Colonic mucosa (tissue), 4 donors: ENCODE measurements at regions not wholly inside any gene's neighbourhood (a gene's known extent, or its start where the extent isn't known, plus 50 kb on each side); places are given as distances from the start of the nearest gene placed in this dataset.

ENCODE experiments used
- DNase-seq: peaks from one replicate; pipeline ENCODE4 v3.0.0-alpha.2; 2020
- H3K27ac ChIP-seq: fragments of 200-600 bp; one replicate; pipeline ENCODE4 v1.8.0; 2021
- H3K27me3 ChIP-seq: fragments of 200-600 bp; one replicate; pipeline ENCODE4 v1.8.0; 2021
- H3K36me3 ChIP-seq: fragments of 200-600 bp; one replicate; pipeline ENCODE4 v1.8.0; 2021
- H3K4me1 ChIP-seq: fragments of 200-600 bp; one replicate; pipeline ENCODE4 v1.8.0; 2021; ENCODE audit warnings: mild to moderate bottlenecking
- H3K4me3 ChIP-seq: fragments of 200-600 bp; one replicate; pipeline ENCODE4 v1.8.0; 2021
- H3K9ac ChIP-seq, 2 donors: one replicate each; pipeline ENCODE4 v1.7.0; 2013; ENCODE audit warnings: control low read depth in 2 of 2, low read depth in 2 of 2, low read length in 2 of 2
- H3K9me3 ChIP-seq: fragments of 200-600 bp; one replicate; pipeline ENCODE4 v1.8.0; 2021
- CTCF ChIP-seq: fragments of 200-600 bp; IDR thresholded peaks from one replicate; pipeline ENCODE4 v1.8.0; 2022; ENCODE audit warnings: antibody characterized with exemption, mild to moderate bottlenecking
- intact Hi-C: fragments of 100-400 bp; cut with DNase I; formaldehyde crosslinking; loops from one replicate; pipeline ENCODE4 v1.14.1; 2022
- donor health status: healthy.
- donor health status: DM: no; HTN: no; CAD: no.
- donor health status: DM: no; HTN: no; CAD: no.

DNA sequence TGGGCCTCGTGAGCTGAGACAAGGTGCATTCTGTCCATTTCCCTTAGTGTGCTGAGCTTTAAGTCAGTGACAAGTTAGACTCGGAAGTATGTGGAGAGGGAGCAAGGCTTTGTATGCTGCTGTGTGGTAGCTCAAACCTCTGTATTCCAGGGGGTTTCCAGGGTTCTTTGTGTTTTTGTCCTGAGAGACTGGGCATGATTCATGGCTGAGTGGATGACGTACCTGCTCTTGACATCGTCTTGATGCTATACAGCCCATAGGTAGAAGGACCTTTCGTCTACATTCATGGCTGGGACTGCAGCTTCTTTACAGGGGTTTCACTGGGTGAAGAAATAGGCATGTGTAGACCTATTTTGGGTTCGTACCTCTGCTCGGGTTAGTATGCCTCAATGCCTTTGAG, 162.7 kb upstream of the WDR1 start:
- Histone ChIP-seq H3K4me1 (no peaks in the 10 kb centered on the region), H3K9me3 (no peaks in the 10 kb centered on the region), H3K9ac (no peak overlapping the region), H3K36me3 (no peaks in the 10 kb centered on the region), H3K27ac (no peak overlapping the region), H3K27me3 (no peaks in the 10 kb centered on the region), H3K4me3 (no peak overlapping the region)
- intact Hi-C loops = no loop called here
- no peak for DNase-seq
- TF ChIP-seq CTCF = no peak

- intact Hi-C loops = no loop called here
- Histone ChIP-seq H3K27ac (no peak overlapping the region), H3K36me3 (no peaks in the 10 kb centered on the region), H3K4me1 (no peaks in the 10 kb centered on the region), H3K27me3 (no peaks in the 10 kb centered on the region), H3K9me3 (no peaks in the 10 kb centered on the region), H3K9ac (no peak overlapping the region), H3K4me3 (no peak overlapping the region)
- no peak for TF ChIP-seq CTCF
- DNase-seq = no peak
Measured at GRCh38 chr4:10278071-10278470, 161.5 kb upstream of the WDR1 start.

- no peak overlapping the region for H3K9ac ChIP-seq
- no peak overlapping the region for H3K4me3 ChIP-seq
- no peaks in the 10 kb centered on the region for H3K4me1 ChIP-seq
- TF ChIP-seq CTCF = no peak
- intact Hi-C loops = no loop called here
- DNase-seq = no peak
- H3K36me3 ChIP-seq = no peaks in the 10 kb centered on the region
- H3K27ac ChIP-seq = no peak overlapping the region
- no peaks in the 10 kb centered on the region for H3K27me3 ChIP-seq
- H3K9me3 ChIP-seq = no peaks in the 10 kb centered on the region
Measured at GRCh38 chr4:10276152-10276551, 159.6 kb upstream of the WDR1 start.

GRCh38 chr4:10275696-10276095, 159.1 kb upstream of the WDR1 start:
- no peak for DNase-seq
- TF ChIP-seq CTCF = no peak
- H3K27me3 ChIP-seq = no peaks in the 10 kb centered on the region
- H3K4me3 ChIP-seq = no peak overlapping the region
- H3K36me3 ChIP-seq = no peaks in the 10 kb centered on the region
- no peaks in the 10 kb centered on the region for H3K9me3 ChIP-seq
- intact Hi-C loops = no loop called here
- no peak overlapping the region for H3K9ac ChIP-seq
- H3K4me1 ChIP-seq = no peaks in the 10 kb centered on the region
- no peak overlapping the region for H3K27ac ChIP-seq

GRCh38 chr4:10273030-10273429, 156.4 kb upstream of the WDR1 start:
- H3K36me3 ChIP-seq = no peaks in the 10 kb centered on the region
- H3K27ac ChIP-seq = no peak overlapping the region
- no peaks in the 10 kb centered on the region for H3K4me1 ChIP-seq
- intact Hi-C loops = no loop called here
- H3K27me3 ChIP-seq = no peaks in the 10 kb centered on the region
- H3K9ac ChIP-seq = no peak overlapping the region
- no peak for TF ChIP-seq CTCF
- H3K4me3 ChIP-seq = no peak overlapping the region
- no peaks in the 10 kb centered on the region for H3K9me3 ChIP-seq
- no peak for DNase-seq

- Histone ChIP-seq H3K4me1 (no peaks in the 10 kb centered on the region), H3K36me3 (no peaks in the 10 kb centered on the region)
Measured at GRCh38 chr4:10272511-10272910, 155.9 kb upstream of the WDR1 start.

More at GRCh38 chr4:10272511-10272910, 155.9 kb upstream of the WDR1 start:
- Histone ChIP-seq H3K4me3 (no peak overlapping the region), H3K9me3 (no peaks in the 10 kb centered on the region), H3K9ac (no peak overlapping the region), H3K27ac (no peak overlapping the region), H3K27me3 (no peaks in the 10 kb centered on the region)
- no peak for DNase-seq
- intact Hi-C loops = no loop called here
- TF ChIP-seq CTCF = no peak
